ENCODE measurements at regions not wholly inside any gene's neighbourhood (a gene's known extent, or its start where the extent isn't known, plus 50 kb on each side); places are given as distances from the start of the nearest gene placed in this dataset.

- CTCF ChIA-PET: no interaction called here
- no peak for TF ChIP-seq CTCF (IDR thresholded peaks at IDR 0.05; ENCODE audit: control extremely low read depth, extremely low read depth, low read depth, missing control alignments)
Observed at GRCh38 chr10:4509405-4509804, 316.6 kb upstream of the AKR1E2 start.

GRCh38 chr10:4506095-4506494 is 319.9 kb upstream of the AKR1E2 start:
- CTCF ChIA-PET: no interaction called here
- POLR2A ChIA-PET: no interaction called here
- no peak for TF ChIP-seq CTCF (IDR thresholded peaks at IDR 0.05; ENCODE audit: control extremely low read depth, extremely low read depth, low read depth, missing control alignments)
- DNase-seq (ENCODE audit: extremely low spot score): no peak

More at GRCh38 chr10:4509405-4509804, 316.6 kb upstream of the AKR1E2 start:
- POLR2A ChIA-PET: no interaction called here
- no peak for DNase-seq (ENCODE audit: extremely low spot score)

- POLR2A ChIA-PET: no interaction called here
- DNase-seq (ENCODE audit: extremely low spot score): no peak
- TF ChIP-seq CTCF (IDR thresholded peaks at IDR 0.05; ENCODE audit: control extremely low read depth, extremely low read depth, low read depth, missing control alignments): no peak
- CTCF ChIA-PET: no interaction called here
Observed at GRCh38 chr10:4504550-4504949, 321.5 kb upstream of the AKR1E2 start.

GRCh38 chr10:4503076-4503475 is 322.9 kb upstream of the AKR1E2 start:
- no peak for DNase-seq (ENCODE audit: extremely low spot score)
- no peak for TF ChIP-seq CTCF (IDR thresholded peaks at IDR 0.05; ENCODE audit: control extremely low read depth, extremely low read depth, low read depth, missing control alignments)
- CTCF ChIA-PET: interaction anchor here (1.2 kb wide), 1 partner anchor 9 kb away, joined by 3 read pairs; no protein-coding TSS in a partner anchor
- POLR2A ChIA-PET: no interaction called here

- CTCF ChIA-PET: interaction anchor here (1.0 kb wide), 1 partner anchor 16 kb away, joined by 3 read pairs; no protein-coding TSS in a partner anchor
- TF ChIP-seq CTCF (IDR thresholded peaks at IDR 0.05; ENCODE audit: control extremely low read depth, extremely low read depth, low read depth, missing control alignments): no peak
- no peak for DNase-seq (ENCODE audit: extremely low spot score)
- POLR2A ChIA-PET: no interaction called here
Observed at GRCh38 chr10:4501306-4501705, 324.7 kb upstream of the AKR1E2 start.

- no peak for DNase-seq (ENCODE audit: extremely low spot score)
- CTCF ChIA-PET: interaction anchor here (1.2 to 1.8 kb wide), 2 partner anchors 9 to 14 kb away, joined by 3 to 4 read pairs; no protein-coding TSS in a partner anchor
Observed at GRCh38 chr10:4498711-4499251, 327.2 kb upstream of the AKR1E2 start.

More at GRCh38 chr10:4498711-4499251, 327.2 kb upstream of the AKR1E2 start:
- POLR2A ChIA-PET: no interaction called here
- TF ChIP-seq CTCF (IDR thresholded peaks at IDR 0.05; ENCODE audit: control extremely low read depth, extremely low read depth, low read depth, missing control alignments): no peak

All from GM10248 (cell line).